SW 1271 (cell line): ENCODE measurements at regions not wholly inside any gene's neighbourhood (a gene's known extent, or its start where the extent isn't known, plus 50 kb on each side); places are given as distances from the start of the nearest gene placed in this dataset.

ENCODE experiments used
- DNase-seq, 2 experiments: peaks; one replicate each; lab custom pipeline; 2025; lab: John Stamatoyannopoulos, UW

DNA sequence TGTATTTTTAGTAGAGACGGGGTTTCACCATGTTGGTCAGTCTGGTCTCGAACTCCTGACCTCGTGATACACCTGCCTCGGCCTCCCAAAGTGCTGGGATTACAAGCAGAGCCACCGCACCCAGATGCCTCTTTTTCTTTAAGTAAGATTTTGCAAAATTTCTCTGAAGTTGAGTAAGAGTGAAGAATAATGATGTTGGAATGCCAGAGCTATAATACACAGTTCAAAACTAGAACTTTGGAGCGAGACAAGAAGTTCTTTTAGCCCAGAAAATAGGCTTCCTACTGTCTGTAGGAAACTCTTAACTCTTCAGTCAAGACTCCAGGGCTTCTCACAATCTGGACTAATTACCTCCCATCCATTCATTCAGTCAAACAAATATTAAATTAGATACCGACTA lies 51.4 kb downstream of the MARCHF4 start:
- DNase-seq: no peak

DNA sequence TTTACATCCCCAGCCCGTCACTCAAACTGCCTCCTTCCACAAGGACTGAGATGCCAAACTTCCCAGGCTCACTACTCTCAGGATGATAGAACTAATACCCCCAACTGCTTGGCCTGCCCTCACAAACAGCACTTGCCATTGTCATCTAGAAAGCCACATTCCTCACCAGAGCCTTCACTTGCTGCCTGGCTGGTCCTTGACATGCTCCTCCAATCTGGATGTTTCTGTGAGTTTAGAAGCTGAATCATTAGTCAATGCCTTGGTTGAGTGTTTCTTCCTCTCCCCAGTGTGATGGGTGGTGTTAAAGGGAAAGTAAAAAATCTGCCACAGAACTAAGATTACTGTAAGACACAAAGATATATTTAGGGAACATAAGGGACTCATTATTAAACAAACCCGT lies 52.5 kb downstream of the MARCHF4 start:
- DNase-seq: peak in 1 of 2 experiments; percentile 33

DNA sequence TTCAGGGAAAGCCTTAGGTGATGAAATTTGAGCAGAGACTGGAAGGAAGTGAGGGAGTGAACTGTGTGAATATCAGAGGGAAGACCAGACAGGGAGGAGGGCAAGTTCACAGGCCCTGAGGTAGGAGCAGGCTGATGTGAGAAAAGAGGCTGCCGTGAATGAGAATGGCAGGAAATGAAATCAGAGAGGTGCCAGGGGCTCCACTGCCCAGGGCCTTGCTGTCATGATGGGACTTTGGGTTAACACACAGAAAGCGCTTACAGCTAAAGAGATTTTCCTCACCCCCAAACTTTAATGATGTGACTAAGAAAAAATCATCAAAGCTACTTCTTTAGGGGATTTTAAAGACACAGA lies 53.8 kb downstream of the MARCHF4 start:
- no peak for DNase-seq

DNA sequence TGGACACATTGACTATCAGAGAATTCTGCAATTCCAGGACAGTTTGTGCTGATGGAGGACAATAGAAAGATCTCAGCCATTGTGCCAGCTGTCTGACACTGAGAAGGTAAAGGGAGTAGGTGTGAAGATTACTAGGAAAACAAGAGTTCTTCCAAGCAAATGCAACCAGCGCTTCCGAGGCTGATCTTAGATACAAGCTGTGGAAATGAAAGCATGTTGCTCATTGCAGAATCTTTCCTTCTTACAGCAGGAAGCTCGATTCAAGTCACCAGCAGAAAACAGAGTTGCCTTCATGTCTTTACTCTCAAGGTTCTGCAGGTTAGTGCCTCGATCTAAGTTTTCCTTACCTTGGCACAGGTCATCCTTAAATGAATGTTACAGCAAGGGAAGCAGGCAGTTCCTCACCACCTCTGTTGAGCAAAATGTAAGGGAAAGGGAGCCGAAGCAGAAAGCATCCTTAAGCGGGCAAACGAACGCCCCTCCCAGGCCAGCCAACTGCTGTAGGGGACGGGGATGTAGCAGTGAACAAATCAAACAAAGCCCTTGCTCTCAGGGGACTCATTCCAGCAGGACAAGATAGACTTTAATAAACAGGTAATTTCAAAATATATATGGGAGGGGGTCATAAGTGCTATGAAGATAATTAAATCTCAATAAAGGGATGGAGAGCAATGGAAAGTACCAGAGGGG lies 54.3 kb downstream of the MARCHF4 start:
- DNase-seq: no peak

DNA sequence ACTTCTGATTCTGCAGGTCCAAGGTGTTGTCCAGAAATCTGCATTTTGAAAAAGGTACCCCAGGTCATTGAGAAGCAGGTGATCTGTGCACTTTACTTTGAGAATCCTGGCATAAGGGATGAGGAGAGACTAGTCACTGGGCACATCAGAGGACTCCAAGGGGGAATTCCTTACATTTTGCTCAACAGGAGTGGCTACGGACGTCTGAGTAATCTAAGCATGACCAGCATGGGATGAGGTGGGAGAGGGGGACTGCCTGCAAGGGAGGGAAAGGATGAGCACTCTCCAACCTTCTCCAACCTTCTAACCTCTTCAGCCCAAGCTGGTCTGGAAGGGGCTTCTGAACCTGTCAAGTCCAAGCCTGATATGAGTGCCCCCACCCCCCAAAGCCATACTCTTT lies 55.5 kb downstream of the MARCHF4 start:
- peak; percentile 52 to 66 for DNase-seq

DNA sequence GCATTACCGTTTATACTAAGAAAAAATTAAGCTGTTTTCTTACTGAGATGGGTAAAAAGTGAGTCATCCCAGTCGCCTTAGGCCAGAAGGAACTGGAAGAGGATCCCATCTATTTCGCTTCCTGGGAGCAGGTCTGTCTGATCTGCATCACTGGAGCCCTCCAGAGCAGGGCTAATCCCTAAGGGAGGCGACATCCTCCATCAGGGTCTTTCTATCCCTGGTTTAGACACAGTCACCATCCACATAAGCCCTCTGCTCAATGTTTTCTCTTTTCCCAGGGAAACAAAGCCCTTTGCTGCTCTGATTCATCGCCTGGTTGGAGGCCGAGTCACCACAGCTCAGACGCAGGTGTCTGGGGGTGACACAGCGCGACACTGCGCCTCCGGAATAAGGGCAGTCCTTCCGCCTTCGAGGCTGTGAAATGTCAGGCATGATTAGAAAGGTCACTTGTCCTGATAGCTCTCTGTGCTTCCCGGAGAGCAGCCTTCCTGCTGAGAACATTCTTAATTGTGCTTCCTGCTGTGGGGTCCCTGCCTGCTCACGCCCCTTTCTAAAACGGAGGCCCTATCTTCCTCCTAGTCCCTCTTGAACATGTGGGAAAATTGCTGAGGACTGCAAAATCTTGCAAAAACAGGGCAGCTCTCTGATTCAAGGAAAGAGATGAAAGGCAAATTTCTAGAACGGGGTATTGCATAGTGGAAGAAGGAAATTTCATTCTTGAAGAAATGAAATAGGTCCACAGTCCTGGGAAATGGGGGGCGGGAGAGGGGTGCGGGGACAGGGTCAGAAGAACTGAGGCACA lies 56.3 kb downstream of the MARCHF4 start:
- DNase-seq: peak; percentile 81 to 86

DNA sequence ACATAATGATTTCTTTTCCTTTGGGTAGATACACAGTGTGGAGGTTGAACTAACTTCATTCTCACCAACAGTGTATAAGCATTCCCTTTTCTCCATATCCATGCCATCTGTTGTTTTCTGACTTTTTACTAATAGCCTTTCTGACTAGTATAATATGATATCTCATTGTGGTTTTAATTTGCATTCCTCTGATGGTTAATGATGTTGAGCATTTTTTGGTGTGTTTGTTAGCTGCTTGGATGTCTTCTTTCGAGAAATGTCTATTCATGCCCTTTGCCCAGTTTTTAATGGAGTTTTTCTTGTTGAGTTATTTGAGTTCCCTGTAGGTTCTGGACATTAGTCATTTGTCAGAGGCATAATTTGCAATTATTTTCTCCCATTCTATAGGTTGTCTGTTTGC lies 59.8 kb downstream of the MARCHF4 start:
- no peak for DNase-seq

DNA sequence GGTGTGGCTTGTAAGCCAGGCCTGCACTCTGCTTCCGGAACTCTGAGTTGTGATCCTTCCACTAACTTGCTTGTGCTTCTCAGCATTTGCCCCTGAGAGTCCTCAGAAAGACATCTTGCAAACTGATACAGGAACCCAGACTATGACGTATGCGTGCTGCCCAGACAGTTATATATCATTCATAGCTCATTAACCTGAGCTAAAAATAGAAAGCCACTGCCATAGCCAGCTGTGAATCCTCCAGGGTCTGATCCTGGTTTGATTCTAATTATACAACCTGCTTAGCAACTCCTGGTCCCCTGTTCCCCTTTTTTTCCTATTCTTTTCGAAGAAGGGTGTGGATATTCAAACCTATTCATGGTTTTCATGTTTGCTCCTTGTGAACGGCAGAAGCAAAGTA lies 63.7 kb downstream of the MARCHF4 start:
- DNase-seq: no peak

DNA sequence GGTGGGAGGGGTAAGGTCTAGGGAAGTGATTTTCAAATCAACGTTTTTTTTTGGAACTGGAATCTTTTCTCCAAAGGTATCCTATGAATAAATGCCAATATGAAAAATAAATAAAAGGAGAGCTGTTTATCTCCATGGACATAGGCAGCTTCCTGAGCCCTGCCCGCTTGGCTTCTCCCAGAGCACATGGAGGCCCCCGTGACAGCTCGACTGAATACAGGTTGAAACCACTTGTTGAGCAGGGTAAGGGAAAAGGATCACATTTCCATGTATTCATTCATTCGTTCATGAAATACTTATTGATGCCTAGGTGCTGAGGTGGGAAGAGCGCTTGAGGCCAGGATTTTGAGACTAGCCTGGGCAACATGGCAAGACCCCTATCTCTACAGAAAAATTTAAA lies 64.8 kb downstream of the MARCHF4 start:
- DNase-seq: no peak

DNA sequence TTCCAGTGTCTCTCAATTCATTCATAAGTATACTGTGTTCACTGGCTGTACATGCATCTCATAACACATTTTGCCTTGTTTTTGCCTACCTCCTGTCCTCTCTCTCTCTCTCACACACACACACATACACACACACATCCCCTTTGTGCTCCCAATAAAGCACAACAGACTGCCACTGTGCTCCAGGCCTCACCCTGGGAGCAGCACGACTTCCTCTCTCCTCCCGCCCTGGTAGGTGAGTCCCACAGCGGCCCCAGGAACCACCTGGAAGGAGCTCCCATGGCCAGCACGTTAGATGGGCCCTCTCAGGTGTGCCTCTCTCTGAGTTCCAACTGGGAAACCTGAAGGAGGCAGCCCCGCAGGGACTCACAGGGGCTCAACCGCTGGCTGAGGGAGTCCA lies 65.4 kb downstream of the MARCHF4 start:
- DNase-seq: no peak

DNA sequence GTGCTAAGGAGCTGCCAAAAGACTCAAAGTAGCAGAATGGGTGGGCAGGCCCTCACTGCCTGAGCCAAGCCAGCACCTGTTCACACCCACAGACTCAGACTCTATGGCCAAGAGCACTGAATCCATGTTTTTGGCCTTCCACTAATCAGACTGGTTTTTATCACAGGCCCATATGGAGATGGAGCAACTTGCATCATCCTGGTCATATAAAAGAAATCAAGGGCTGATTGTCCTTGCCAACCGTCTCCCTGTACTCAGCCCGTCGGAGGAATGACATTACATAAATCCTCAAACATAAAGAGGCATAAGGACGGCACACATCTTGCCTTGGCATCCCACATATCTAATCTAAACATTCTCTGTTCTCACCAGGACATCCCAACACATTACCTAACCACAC lies 66.7 kb downstream of the MARCHF4 start:
- no peak for DNase-seq

DNA sequence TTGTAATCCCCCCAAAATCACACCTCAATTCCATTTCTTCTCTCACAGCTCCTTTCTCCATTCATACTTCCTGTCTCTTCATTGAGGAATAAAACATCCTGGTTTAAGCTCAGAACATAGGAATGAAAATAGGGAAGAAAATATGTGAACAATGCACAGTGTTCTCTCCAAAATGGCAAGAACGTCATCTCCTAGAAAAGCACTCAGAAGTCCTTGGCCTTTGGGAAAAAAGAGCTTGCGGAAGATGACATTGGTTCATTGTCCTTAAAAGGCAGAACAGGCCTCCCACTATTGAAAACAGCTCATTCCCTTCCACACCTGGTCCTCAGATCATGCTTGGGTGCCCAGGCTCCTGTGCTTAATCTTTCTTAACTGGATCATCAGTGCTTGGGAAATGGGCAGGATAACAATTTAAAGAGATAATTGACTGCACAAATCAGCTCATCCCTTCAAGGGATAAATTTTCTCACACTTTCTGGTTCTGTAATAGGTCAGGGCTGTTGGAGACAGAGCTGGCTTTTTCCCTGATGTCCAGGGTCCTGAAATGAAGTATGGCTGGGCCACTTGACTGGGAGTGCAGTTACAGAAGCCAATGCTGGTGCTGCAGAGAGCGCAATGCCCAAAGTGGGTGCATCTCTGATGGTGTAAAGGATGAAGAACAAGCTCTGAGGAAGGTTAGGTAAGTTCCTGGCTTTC lies 69.2 kb downstream of the MARCHF4 start:
- DNase-seq: peak in 1 of 2 experiments; percentile 26

DNA sequence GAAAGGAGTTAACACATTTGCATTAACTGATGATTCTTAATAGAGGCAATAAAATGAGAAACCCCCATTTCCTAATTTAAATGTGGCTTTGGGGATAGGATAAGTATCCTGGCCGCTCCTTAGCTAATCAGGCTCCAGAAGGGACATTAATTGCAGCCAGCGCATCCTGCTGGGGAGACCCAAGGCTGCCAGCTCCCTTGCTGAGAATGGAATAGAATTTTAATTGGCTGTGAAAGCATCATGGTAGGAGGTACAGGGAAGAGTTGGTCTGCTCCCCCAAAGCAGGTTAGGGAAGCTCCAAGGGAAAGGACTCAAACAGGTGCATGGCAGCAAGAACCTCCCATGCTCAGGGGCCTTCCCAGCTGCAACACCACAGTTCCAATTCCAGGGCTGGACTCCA lies 71.4 kb downstream of the MARCHF4 start:
- no peak for DNase-seq

DNA sequence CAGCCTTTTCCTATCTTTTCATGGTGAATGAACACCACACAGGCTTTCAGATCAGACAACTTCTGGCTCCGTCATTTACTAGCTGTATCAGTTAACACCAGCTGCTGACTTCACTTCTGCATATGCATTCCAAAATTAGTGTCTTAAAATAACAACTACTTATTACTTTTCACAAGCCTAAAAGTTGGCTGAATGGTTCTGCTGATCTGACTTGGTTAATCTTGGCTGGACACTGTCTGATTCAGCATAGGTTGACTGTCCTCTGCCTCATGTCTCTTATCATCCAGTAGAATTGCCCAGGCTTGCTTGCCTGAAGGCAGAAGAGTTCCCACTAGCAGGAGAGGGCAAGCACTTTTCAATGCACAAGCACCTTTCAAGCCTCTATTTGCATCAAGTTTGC lies 72.7 kb downstream of the MARCHF4 start:
- no peak for DNase-seq

DNA sequence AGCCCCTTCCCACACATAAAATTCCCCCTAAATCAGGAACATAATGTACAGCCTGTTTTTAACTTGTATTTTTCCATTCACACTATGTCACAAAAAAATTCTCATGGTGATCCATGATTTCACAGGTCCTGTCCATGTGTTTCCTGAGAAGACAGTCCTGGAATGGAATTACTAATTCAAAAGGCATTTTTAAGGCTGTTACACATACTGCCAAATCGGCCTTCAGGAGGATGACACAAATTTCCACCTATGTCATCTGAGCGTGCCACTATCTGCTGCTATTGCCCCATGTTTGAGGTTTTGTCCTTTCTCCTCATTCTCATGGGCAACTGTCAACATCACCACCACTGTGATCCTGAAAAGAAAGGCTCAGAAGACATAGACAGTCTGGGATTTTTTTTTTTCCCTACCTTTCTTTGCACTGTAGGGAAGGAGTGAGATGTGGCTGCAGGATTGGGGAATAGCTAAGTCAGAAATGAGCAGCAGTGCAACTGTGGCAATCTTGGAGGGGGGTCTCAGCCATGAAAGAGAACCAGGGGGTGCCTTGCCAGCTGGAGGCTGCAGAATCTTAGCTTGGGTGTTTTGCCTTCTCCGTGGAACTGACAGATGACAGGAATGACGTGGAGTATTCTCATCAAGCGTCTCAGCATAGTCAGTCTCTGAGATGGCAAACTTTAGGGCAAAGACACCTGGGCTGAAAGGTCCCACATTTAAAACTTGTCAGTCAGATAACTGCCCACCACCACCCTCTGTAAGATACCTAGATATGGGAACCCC lies 73.4 kb downstream of the MARCHF4 start:
- DNase-seq: peak; percentile 57 to 61

DNA sequence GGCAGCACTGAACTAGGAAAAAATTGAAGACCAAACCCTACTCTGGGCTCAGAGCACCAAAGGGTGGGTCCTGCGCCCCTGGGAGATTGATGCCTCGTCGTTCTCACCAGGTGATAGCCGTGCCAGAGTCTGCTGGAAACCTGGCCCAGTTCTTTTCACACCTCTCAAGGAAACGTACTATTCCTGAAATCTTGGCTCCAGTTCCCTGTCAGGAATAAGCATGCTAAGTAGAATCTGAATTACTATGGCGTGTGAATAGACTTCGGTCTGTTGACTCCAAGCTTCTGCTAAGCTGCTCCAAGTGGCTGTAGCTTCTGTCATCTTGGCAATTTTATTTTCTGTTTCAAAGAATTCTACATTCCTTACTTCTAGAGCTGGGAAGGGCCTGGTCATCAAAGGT lies 75.4 kb downstream of the MARCHF4 start:
- DNase-seq: no peak

DNA sequence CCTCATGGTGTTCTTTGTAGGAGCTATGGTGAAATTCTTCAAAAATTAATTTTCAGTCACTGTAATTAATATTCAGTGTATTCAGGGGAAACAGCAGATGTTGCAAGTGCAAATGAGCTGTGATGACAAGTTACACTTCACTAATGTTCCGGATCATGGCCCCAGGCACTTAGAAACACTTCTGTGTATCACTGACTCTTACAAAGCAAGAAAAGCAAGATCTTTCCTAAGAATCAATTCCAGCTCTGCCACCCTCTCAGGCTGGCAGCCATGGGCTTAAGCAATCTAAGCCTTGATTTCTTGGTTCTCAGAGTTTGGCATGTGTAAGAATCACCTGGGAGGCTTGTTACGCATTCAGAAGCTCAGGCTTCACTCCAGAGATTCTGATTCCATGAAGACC lies 78.0 kb downstream of the MARCHF4 start:
- no peak for DNase-seq

DNA sequence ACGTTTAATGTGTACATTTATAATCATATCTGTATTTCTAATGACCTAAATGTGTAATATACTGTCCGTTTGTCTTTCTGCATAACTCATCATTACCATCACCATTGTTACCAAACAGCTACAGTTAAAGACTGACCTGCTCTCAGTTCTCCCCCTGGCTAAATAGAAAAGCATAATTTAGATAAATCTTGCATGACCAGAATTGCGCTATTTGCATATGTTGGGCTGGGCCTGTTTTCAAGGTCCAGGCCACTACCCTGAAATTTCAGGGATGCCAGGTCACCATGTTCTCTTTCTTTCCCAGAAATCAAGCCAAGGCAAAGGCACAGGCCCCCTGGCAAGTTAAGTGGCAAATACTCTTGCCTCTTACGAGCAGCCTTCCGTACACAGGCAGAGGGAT lies 78.4 kb downstream of the MARCHF4 start:
- no peak for DNase-seq

DNA sequence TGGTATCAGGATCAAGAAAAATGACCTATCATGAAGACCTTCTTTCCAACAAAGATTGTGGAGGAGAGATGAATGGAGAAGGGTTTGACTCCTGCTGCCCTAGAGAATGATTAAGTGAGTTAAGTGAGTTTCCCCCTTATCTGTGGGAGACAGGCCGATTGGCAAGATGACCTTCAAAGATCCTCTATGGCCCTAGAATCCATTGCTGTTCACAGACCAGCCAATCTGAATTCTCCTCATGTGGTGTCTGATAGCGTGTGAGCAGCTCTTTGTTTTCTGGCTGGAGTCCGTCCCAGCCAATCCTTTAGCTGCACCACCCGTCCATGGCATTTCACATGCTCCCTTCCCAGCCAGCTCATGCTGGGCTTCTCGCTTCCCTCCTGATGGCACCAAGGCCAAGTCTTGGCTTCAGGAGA lies 79.4 kb downstream of the MARCHF4 start:
- no peak for DNase-seq

DNA sequence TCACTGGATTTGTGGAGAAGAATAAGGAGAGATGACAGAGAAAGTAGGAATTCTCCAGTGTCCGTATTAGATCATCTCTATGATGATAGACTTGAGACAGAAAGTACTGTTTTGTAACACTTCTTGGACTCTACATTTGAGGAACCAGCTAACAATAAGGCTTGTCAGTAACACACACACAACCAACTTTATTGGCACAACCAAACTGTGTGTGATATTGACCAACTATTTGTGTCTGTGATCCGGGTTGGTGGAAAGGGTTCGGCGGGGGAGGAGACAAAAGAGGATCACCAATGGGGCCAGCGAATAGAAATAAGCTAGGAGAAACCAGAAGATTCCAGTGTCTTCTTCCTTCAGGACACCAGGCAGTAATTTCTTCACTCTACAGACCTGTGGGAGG lies 79.8 kb downstream of the MARCHF4 start:
- DNase-seq: no peak

DNA sequence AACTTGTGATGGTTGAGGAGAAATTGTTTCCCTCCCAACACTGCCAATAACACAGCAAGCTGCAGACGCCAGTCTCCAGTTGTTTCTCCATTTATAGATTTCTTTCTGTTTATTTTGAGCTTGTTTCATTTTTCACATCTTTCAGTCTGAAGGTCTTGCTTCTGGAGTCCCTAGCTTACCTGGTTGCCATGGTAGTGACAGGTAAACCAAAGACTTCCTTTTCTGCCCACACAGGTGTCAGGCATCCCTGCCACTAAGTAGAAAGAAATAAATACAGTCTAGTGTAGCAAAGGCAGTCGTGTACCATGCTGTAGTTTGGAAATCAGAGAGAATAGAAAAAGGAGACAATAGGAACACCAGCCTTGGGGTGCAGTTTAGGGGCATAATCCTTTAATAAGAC lies 82.8 kb downstream of the MARCHF4 start:
- DNase-seq: no peak

DNA sequence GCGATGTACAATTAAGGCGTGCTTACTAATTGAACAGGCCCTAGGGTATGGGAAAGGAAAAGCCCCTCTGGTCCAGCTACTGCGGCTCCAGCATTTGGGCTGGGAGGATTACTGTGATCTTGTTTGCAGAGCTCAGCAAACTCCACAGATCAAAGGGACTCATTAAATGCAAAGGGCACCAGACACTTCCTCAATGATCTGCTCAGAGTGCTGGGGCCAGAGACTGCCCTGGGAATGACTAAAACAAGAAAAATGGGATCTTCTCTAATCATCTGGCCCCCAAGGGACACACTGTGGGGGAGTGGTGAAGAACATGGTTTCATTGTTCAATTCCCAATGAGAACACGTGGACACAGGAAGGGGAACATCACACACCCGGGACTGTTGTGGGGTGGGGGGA lies 85.0 kb downstream of the MARCHF4 start:
- no peak for DNase-seq
